ENCODE measurements at regions not wholly inside any gene's neighbourhood (a gene's known extent, or its start where the extent isn't known, plus 50 kb on each side); places are given as distances from the start of the nearest gene placed in this dataset.

- H3K9ac ChIP-seq (ENCODE audit: low read length), result no peak overlapping the region
- no peak overlapping the region for H3K4me3 ChIP-seq (ENCODE audit: insufficient read depth, low read length, poor library complexity, severe bottlenecking)
- no peaks in the 10 kb centered on the region for H3K79me2 ChIP-seq (ENCODE audit: insufficient read depth, low read length)
- no peak overlapping the region for H3K4me2 ChIP-seq (ENCODE audit: low read depth, low read length, poor library complexity, severe bottlenecking)
- TF ChIP-seq EZH2phosphoT487 (conservative IDR thresholded peaks at IDR 0.05; ENCODE audit: low read length) (no peak), CTCF (IDR thresholded peaks at IDR 0.05; ENCODE audit: insufficient read depth, low read length, poor library complexity, severe bottlenecking) (no peak)
- no peaks in the 10 kb centered on the region for H3K27me3 ChIP-seq (ENCODE audit: low read length)
- H3K27ac ChIP-seq (ENCODE audit: low read depth, low read length), result no peak overlapping the region
- no peaks in the 10 kb centered on the region for H4K20me1 ChIP-seq (ENCODE audit: low read depth, low read length)
- no peaks in the 10 kb centered on the region for H3F3A ChIP-seq (ENCODE audit: insufficient read depth)
- H3K9me3 ChIP-seq (ENCODE audit: insufficient read depth, low read length), result no peaks in the 10 kb centered on the region
- no peak overlapping the region for H2AFZ ChIP-seq (ENCODE audit: low read depth, low read length, severe bottlenecking)
- H3K9me2 ChIP-seq (replicated peaks; ENCODE audit: insufficient read depth, low read length), result no peaks in the 10 kb centered on the region
- no peaks in the 10 kb centered on the region for H3K36me3 ChIP-seq (ENCODE audit: low read length)
Measured at GRCh38 chr12:67531051-67531450, 117.5 kb upstream of the DYRK2 start.

- Histone ChIP-seq H3F3A (ENCODE audit: insufficient read depth) (no peaks in the 10 kb centered on the region), H3K9me2 (replicated peaks; ENCODE audit: insufficient read depth, low read length) (no peaks in the 10 kb centered on the region), H3K79me2 (ENCODE audit: insufficient read depth, low read length) (no peaks in the 10 kb centered on the region), H3K9me3 (ENCODE audit: insufficient read depth, low read length) (no peaks in the 10 kb centered on the region), H3K36me3 (ENCODE audit: low read length) (no peaks in the 10 kb centered on the region), H3K4me3 (ENCODE audit: insufficient read depth, low read length, poor library complexity, severe bottlenecking) (no peak overlapping the region), H2AFZ (ENCODE audit: low read depth, low read length, severe bottlenecking) (no peak overlapping the region), H3K27me3 (ENCODE audit: low read length) (no peaks in the 10 kb centered on the region), H3K4me2 (ENCODE audit: low read depth, low read length, poor library complexity, severe bottlenecking) (no peak overlapping the region), H4K20me1 (ENCODE audit: low read depth, low read length) (no peaks in the 10 kb centered on the region), H3K27ac (ENCODE audit: low read depth, low read length) (no peak overlapping the region), H3K9ac (ENCODE audit: low read length) (no peak overlapping the region)
- TF ChIP-seq EZH2phosphoT487 (conservative IDR thresholded peaks at IDR 0.05; ENCODE audit: low read length), result no peak
- no peak for TF ChIP-seq CTCF (IDR thresholded peaks at IDR 0.05; ENCODE audit: insufficient read depth, low read length, poor library complexity, severe bottlenecking)
Measured at GRCh38 chr12:67531501-67531900, 117.0 kb upstream of the DYRK2 start.

- H3K27me3 ChIP-seq (ENCODE audit: low read length), result no peaks in the 10 kb centered on the region
- H3K4me2 ChIP-seq (ENCODE audit: low read depth, low read length, poor library complexity, severe bottlenecking), result no peak overlapping the region
- no peak overlapping the region for H2AFZ ChIP-seq (ENCODE audit: low read depth, low read length, severe bottlenecking)
- no peaks in the 10 kb centered on the region for H3K9me2 ChIP-seq (replicated peaks; ENCODE audit: insufficient read depth, low read length)
- no peaks in the 10 kb centered on the region for H3K9me3 ChIP-seq (ENCODE audit: insufficient read depth, low read length)
- H4K20me1 ChIP-seq (ENCODE audit: low read depth, low read length), result no peaks in the 10 kb centered on the region
- no peak for TF ChIP-seq EZH2phosphoT487 (conservative IDR thresholded peaks at IDR 0.05; ENCODE audit: low read length)
- no peak for TF ChIP-seq CTCF (IDR thresholded peaks at IDR 0.05; ENCODE audit: insufficient read depth, low read length, poor library complexity, severe bottlenecking)
- H3K4me3 ChIP-seq (ENCODE audit: insufficient read depth, low read length, poor library complexity, severe bottlenecking), result no peak overlapping the region
- no peaks in the 10 kb centered on the region for H3F3A ChIP-seq (ENCODE audit: insufficient read depth)
- no peak overlapping the region for H3K27ac ChIP-seq (ENCODE audit: low read depth, low read length)
- H3K9ac ChIP-seq (ENCODE audit: low read length), result no peak overlapping the region
- no peaks in the 10 kb centered on the region for H3K79me2 ChIP-seq (ENCODE audit: insufficient read depth, low read length)
- H3K36me3 ChIP-seq (ENCODE audit: low read length), result no peaks in the 10 kb centered on the region
Measured at GRCh38 chr12:67533159-67533558, 115.4 kb upstream of the DYRK2 start.

GRCh38 chr12:67534046-67534445, 114.5 kb upstream of the DYRK2 start:
- Histone ChIP-seq H3K9me3 (ENCODE audit: insufficient read depth, low read length) (no peaks in the 10 kb centered on the region), H3F3A (ENCODE audit: insufficient read depth) (no peaks in the 10 kb centered on the region), H4K20me1 (ENCODE audit: low read depth, low read length) (no peaks in the 10 kb centered on the region), H3K79me2 (ENCODE audit: insufficient read depth, low read length) (no peaks in the 10 kb centered on the region), H3K4me2 (ENCODE audit: low read depth, low read length, poor library complexity, severe bottlenecking) (no peak overlapping the region), H3K9ac (ENCODE audit: low read length) (no peak overlapping the region), H3K27me3 (ENCODE audit: low read length) (no peaks in the 10 kb centered on the region), H3K36me3 (ENCODE audit: low read length) (no peaks in the 10 kb centered on the region), H3K27ac (ENCODE audit: low read depth, low read length) (no peak overlapping the region), H3K4me3 (ENCODE audit: insufficient read depth, low read length, poor library complexity, severe bottlenecking) (no peak overlapping the region), H3K9me2 (replicated peaks; ENCODE audit: insufficient read depth, low read length) (no peaks in the 10 kb centered on the region), H2AFZ (ENCODE audit: low read depth, low read length, severe bottlenecking) (no peak overlapping the region)
- TF ChIP-seq EZH2phosphoT487 (conservative IDR thresholded peaks at IDR 0.05; ENCODE audit: low read length) (no peak), CTCF (IDR thresholded peaks at IDR 0.05; ENCODE audit: insufficient read depth, low read length, poor library complexity, severe bottlenecking) (no peak)
